Thyroid gland (tissue), 4 donors: ENCODE measurements at regions not wholly inside any gene's neighbourhood (a gene's known extent, or its start where the extent isn't known, plus 50 kb on each side); places are given as distances from the start of the nearest gene placed in this dataset.

Source experiments
- CTCF ChIP-seq, 6 experiments: fragments of 200-600 bp in 3 of 6; fragments of 450-650 bp in 3 of 6; sonication (generic) in 3 of 6; IDR thresholded peaks; one replicate each; pipeline ENCODE4 v1.5.1; 2016 to 2019; ENCODE audit warnings: antibody characterized with exemption in 6 of 6, mild to moderate bottlenecking in 2 of 6, inconsistent platforms in 1 of 6, moderate library complexity in 1 of 6
- POLR2A ChIP-seq, 2 donors: fragments of 450-650 bp; IDR thresholded peaks; one replicate each; pipeline ENCODE4 v1.6.1; 2017; ENCODE audit warnings: antibody characterized with exemption in 2 of 2, mild to moderate bottlenecking in 2 of 2, moderate library complexity in 1 of 2

- no peak for TF ChIP-seq CTCF (IDR thresholded peaks at IDR 0.05)
- TF ChIP-seq POLR2A (IDR thresholded peaks at IDR 0.05), result no peak
Observed at GRCh38 chr3:162491952-162492351, 995.3 kb downstream of the OTOL1 start.
